Stomach (tissue), 4 donors: ENCODE measurements at regions not wholly inside any gene's neighbourhood (a gene's known extent, or its start where the extent isn't known, plus 50 kb on each side); places are given as distances from the start of the nearest gene placed in this dataset.

Source experiments
- EP300 ChIP-seq: sonication (generic); formaldehyde crosslinking; IDR thresholded peaks from one replicate; pipeline ENCODE4 v1.6.1; 2017; ENCODE audit warnings: antibody characterized with exemption
- POLR2A ChIP-seq, 4 donors: fragments of 450-650 bp; IDR thresholded peaks; one replicate each; pipeline ENCODE4 v1.6.1; 2016; ENCODE audit warnings: antibody characterized with exemption in 4 of 4, control low read depth in 2 of 4, mild to moderate bottlenecking in 1 of 4, moderate library complexity in 1 of 4
- POLR2AphosphoS5 ChIP-seq, 3 donors: sonication (generic); formaldehyde crosslinking; IDR thresholded peaks; one replicate each; pipeline ENCODE4 v1.6.1; 2016; ENCODE audit warnings: antibody characterized with exemption in 3 of 3
- TF ChIP-seq, protein P1 (sequence below), 7 experiments: fragments of 450-650 bp in 4 of 7; fragments of 200-600 bp in 3 of 7; sonication (generic) in 3 of 7; IDR thresholded peaks; one replicate each; pipeline ENCODE4 v1.5.1; 2016 to 2019; ENCODE audit warnings: antibody characterized with exemption in 7 of 7, control low read depth in 2 of 7, mild to moderate bottlenecking in 1 of 7

DNA sequence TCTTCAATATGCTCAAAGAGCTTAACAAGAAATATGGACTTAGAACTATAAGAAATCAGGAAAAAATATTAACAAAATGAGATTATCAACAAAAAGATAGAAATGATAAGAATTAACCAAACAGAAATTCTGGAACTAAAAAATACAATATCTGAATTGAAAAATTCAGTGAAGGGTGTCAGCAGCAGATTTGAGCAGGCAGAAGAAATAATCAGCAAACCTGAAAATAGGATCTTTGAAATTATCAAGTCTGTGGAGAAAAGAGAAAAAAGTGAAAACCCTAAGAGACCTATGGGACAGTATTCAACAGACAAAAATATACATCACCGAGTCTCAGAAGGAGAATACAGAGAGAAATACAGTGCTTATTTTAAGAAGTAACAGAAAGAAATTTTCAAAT is 877.8 kb upstream of the AGA start:
- TF ChIP-seq POLR2AphosphoS5 (IDR thresholded peaks at IDR 0.05) (no peak), POLR2A (IDR thresholded peaks at IDR 0.05) (no peak), EP300 (no peak)
- TF ChIP-seq, protein P1, sequence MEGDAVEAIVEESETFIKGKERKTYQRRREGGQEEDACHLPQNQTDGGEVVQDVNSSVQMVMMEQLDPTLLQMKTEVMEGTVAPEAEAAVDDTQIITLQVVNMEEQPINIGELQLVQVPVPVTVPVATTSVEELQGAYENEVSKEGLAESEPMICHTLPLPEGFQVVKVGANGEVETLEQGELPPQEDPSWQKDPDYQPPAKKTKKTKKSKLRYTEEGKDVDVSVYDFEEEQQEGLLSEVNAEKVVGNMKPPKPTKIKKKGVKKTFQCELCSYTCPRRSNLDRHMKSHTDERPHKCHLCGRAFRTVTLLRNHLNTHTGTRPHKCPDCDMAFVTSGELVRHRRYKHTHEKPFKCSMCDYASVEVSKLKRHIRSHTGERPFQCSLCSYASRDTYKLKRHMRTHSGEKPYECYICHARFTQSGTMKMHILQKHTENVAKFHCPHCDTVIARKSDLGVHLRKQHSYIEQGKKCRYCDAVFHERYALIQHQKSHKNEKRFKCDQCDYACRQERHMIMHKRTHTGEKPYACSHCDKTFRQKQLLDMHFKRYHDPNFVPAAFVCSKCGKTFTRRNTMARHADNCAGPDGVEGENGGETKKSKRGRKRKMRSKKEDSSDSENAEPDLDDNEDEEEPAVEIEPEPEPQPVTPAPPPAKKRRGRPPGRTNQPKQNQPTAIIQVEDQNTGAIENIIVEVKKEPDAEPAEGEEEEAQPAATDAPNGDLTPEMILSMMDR (IDR thresholded peaks at IDR 0.05), result no peak
